ENCODE measurements at regions not wholly inside any gene's neighbourhood (a gene's known extent, or its start where the extent isn't known, plus 50 kb on each side); places are given as distances from the start of the nearest gene placed in this dataset.
"Not testable (repeated sequence)": the region's sequence is repeated elsewhere in the genome, so short reads cannot be mapped to it uniquely, and the experiment has no call there.

- peaks cover 34% of the 10 kb centered on the region for H3K9me3 ChIP-seq (ENCODE audit: control insufficient read depth, low read length)
- not testable (repeated sequence) for DNase-seq (ENCODE audit: low read depth); H3K27me3 ChIP-seq (replicated peaks; ENCODE audit: control insufficient read depth, insufficient read depth, low read length); H3K4me3 ChIP-seq (ENCODE audit: low read length); H3K4me1 ChIP-seq (ENCODE audit: control insufficient read depth, insufficient read depth, low read length); H3K9ac ChIP-seq (ENCODE audit: low read length); H3K36me3 ChIP-seq (ENCODE audit: control insufficient read depth, insufficient read depth, low read length, severe bottlenecking)
These were observed 59.5 kb upstream of the MAP10 start for GRCh38 chr1:232745698-232746097.

- Histone ChIP-seq H3K9ac (ENCODE audit: low read length) (no peak overlapping the region), H3K4me3 (ENCODE audit: low read length) (no peak overlapping the region), H3K9me3 (ENCODE audit: control insufficient read depth, low read length) (peaks cover 29% of the 10 kb centered on the region), H3K27me3 (replicated peaks; ENCODE audit: control insufficient read depth, insufficient read depth, low read length) (no peaks in the 10 kb centered on the region), H3K36me3 (ENCODE audit: control insufficient read depth, insufficient read depth, low read length, severe bottlenecking) (no peaks in the 10 kb centered on the region), H3K4me1 (ENCODE audit: control insufficient read depth, insufficient read depth, low read length) (no peaks in the 10 kb centered on the region)
- DNase-seq (ENCODE audit: low read depth): no peak
These were observed 56.3 kb upstream of the MAP10 start for GRCh38 chr1:232748910-232749368.

GRCh38 chr1:232751393-232752140 lies 53.6 kb upstream of the MAP10 start:
- no peak overlapping the region for H3K9ac ChIP-seq (ENCODE audit: low read length)
- no peaks in the 10 kb centered on the region for H3K4me1 ChIP-seq (ENCODE audit: control insufficient read depth, insufficient read depth, low read length)
- H3K27me3 ChIP-seq (replicated peaks; ENCODE audit: control insufficient read depth, insufficient read depth, low read length): no peaks in the 10 kb centered on the region
- H3K9me3 ChIP-seq (ENCODE audit: control insufficient read depth, low read length): peaks cover 29% of the 10 kb centered on the region
- DNase-seq (ENCODE audit: low read depth): no peak
- H3K36me3 ChIP-seq (ENCODE audit: control insufficient read depth, insufficient read depth, low read length, severe bottlenecking): no peaks in the 10 kb centered on the region
- no peak overlapping the region for H3K4me3 ChIP-seq (ENCODE audit: low read length)

GRCh38 chr1:232752365-232752764 lies 52.9 kb upstream of the MAP10 start:
- Histone ChIP-seq H3K27me3 (replicated peaks; ENCODE audit: control insufficient read depth, insufficient read depth, low read length) (no peaks in the 10 kb centered on the region), H3K9ac (ENCODE audit: low read length) (no peak overlapping the region), H3K4me3 (ENCODE audit: low read length) (no peak overlapping the region), H3K36me3 (ENCODE audit: control insufficient read depth, insufficient read depth, low read length, severe bottlenecking) (no peaks in the 10 kb centered on the region), H3K9me3 (ENCODE audit: control insufficient read depth, low read length) (peaks cover 26% of the 10 kb centered on the region), H3K4me1 (ENCODE audit: control insufficient read depth, insufficient read depth, low read length) (no peaks in the 10 kb centered on the region)
- no peak for DNase-seq (ENCODE audit: low read depth)

GRCh38 chr1:232754930-232755329 lies 50.3 kb upstream of the MAP10 start:
- H3K9ac ChIP-seq (ENCODE audit: low read length): no peak overlapping the region
- H3K36me3 ChIP-seq (ENCODE audit: control insufficient read depth, insufficient read depth, low read length, severe bottlenecking): no peaks in the 10 kb centered on the region
- no peak for DNase-seq (ENCODE audit: low read depth)
- no peaks in the 10 kb centered on the region for H3K27me3 ChIP-seq (replicated peaks; ENCODE audit: control insufficient read depth, insufficient read depth, low read length)
- H3K9me3 ChIP-seq (ENCODE audit: control insufficient read depth, low read length): peaks cover under 1% of the 10 kb centered on the region
- no peak overlapping the region for H3K4me3 ChIP-seq (ENCODE audit: low read length)
- no peaks in the 10 kb centered on the region for H3K4me1 ChIP-seq (ENCODE audit: control insufficient read depth, insufficient read depth, low read length)

All from adipocyte (in vitro differentiated cells).